ENCODE measurements at regions not wholly inside any gene's neighbourhood (a gene's known extent, or its start where the extent isn't known, plus 50 kb on each side); places are given as distances from the start of the nearest gene placed in this dataset.

- DNase-seq: no peak
- no peak for TF ChIP-seq GATA1 (IDR thresholded peaks at IDR 0.05; ENCODE audit: low read depth, low read length)
- TF ChIP-seq POLR2A (IDR thresholded peaks at IDR 0.05; ENCODE audit: low read length): no peak
These were observed 50.3 kb downstream of the BMAL2 start for GRCh38 chr12:27382924-27383323.

GRCh38 chr12:27383429-27384260, 51.0 kb downstream of the BMAL2 start:
- TF ChIP-seq POLR2A (IDR thresholded peaks at IDR 0.05; ENCODE audit: low read length) (no peak), GATA1 (IDR thresholded peaks at IDR 0.05; ENCODE audit: low read depth, low read length) (no peak)

GRCh38 chr12:27384261-27384590, 51.6 kb downstream of the BMAL2 start:
- TF ChIP-seq GATA1 (IDR thresholded peaks at IDR 0.05; ENCODE audit: low read depth, low read length): no peak
- no peak for TF ChIP-seq POLR2A (IDR thresholded peaks at IDR 0.05; ENCODE audit: low read length)

More at GRCh38 chr12:27383429-27384260, 51.0 kb downstream of the BMAL2 start:
- peak; percentile 67 to 84 for DNase-seq

GRCh38 chr12:27385766-27386564, 53.3 kb downstream of the BMAL2 start:
- DNase-seq: no peak
- TF ChIP-seq GATA1 (IDR thresholded peaks at IDR 0.05; ENCODE audit: low read depth, low read length) (no peak), POLR2A (IDR thresholded peaks at IDR 0.05; ENCODE audit: low read length) (no peak)

More at GRCh38 chr12:27384261-27384590, 51.6 kb downstream of the BMAL2 start:
- DNase-seq: no peak

DNA sequence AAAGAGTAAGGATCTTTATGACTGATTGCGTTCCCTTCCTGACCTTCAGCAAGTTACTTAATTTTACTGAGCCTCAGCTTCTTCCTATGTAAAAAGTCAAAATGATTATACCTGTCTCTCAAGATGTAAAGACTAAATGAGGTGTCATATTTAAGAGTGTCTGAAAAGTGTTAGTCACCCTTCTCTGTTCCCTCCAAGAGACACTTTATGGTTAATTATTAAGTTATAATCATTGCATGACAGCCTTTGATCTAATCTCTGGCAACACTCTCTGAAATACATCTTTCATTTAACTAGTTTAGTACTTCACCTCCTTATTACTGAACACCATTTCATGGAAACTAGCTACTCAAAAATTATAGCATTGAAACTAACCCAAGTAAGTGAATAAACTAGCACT, 54.8 kb downstream of the BMAL2 start:
- DNase-seq: no peak
- TF ChIP-seq POLR2A (IDR thresholded peaks at IDR 0.05; ENCODE audit: low read length) (no peak), GATA1 (IDR thresholded peaks at IDR 0.05; ENCODE audit: low read depth, low read length) (no peak)

- TF ChIP-seq POLR2A (IDR thresholded peaks at IDR 0.05; ENCODE audit: low read length) (no peak), GATA1 (IDR thresholded peaks at IDR 0.05; ENCODE audit: low read depth, low read length) (no peak)
- DNase-seq: no peak
These were observed 56.0 kb downstream of the BMAL2 start for GRCh38 chr12:27388650-27389049.

GRCh38 chr12:27394676-27395075, 51.9 kb upstream of the SMCO2 start:
- DNase-seq: no peak
- TF ChIP-seq GATA1 (IDR thresholded peaks at IDR 0.05; ENCODE audit: low read depth, low read length) (no peak), POLR2A (IDR thresholded peaks at IDR 0.05; ENCODE audit: low read length) (no peak)

- DNase-seq: no peak
- no peak for TF ChIP-seq POLR2A (IDR thresholded peaks at IDR 0.05; ENCODE audit: low read length)
- no peak for TF ChIP-seq GATA1 (IDR thresholded peaks at IDR 0.05; ENCODE audit: low read depth, low read length)
These were observed 50.2 kb upstream of the SMCO2 start for GRCh38 chr12:27396216-27396815.

All from erythroblast (primary cell).